ENCODE measurements at regions not wholly inside any gene's neighbourhood (a gene's known extent, or its start where the extent isn't known, plus 50 kb on each side); places are given as distances from the start of the nearest gene placed in this dataset.

DNA sequence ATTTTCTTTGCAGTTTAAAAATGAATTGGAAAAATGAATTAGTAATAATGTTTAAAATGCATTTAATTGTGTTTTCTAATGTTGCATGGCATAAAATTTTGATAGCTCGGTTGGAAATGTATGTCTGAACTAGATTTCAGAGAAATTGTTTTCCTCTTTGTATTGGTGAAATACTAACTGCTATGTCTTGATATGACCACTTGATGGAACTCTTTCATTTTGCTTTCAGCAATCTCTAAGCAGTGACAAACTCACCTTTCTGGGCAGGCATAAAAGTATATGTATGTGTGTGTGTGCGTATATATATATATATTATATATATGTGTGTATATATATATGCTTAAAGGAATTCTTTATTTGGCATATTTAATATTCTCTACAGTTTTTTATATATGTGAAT lies 239.3 kb upstream of the ZNF717 start:
- in situ Hi-C loops (cut with MboI; ENCODE audit: low sequenced_read_pairs, unreplicated experiment): no loop called here
- TF ChIP-seq, protein P1, sequence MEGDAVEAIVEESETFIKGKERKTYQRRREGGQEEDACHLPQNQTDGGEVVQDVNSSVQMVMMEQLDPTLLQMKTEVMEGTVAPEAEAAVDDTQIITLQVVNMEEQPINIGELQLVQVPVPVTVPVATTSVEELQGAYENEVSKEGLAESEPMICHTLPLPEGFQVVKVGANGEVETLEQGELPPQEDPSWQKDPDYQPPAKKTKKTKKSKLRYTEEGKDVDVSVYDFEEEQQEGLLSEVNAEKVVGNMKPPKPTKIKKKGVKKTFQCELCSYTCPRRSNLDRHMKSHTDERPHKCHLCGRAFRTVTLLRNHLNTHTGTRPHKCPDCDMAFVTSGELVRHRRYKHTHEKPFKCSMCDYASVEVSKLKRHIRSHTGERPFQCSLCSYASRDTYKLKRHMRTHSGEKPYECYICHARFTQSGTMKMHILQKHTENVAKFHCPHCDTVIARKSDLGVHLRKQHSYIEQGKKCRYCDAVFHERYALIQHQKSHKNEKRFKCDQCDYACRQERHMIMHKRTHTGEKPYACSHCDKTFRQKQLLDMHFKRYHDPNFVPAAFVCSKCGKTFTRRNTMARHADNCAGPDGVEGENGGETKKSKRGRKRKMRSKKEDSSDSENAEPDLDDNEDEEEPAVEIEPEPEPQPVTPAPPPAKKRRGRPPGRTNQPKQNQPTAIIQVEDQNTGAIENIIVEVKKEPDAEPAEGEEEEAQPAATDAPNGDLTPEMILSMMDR (IDR thresholded peaks at IDR 0.05; ENCODE audit: borderline replicate concordance, control extremely low read depth, extremely low read depth, insufficient read depth, missing control alignments): no peak
- no peak for DNase-seq (ENCODE audit: low spot score)

DNA sequence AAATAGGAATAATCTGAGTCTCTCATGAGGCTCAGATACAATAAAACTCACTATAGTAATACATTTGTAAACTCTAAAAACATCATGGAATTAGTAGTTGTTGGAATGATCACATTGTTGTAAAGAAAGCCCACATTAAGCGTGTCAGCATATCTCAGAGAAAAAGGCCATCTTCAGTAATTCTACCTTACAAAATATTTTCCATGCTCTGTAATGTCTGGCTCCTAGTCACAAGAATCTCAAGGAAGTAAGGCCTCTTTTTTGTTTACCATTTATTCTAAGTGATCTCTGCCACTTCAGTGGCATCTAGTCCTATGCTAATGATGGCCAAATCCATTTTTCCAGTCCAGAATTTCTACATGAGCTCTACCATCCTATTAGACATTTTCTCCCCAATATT lies 240.2 kb upstream of the ZNF717 start:
- TF ChIP-seq, protein P1 (IDR thresholded peaks at IDR 0.05; ENCODE audit: borderline replicate concordance, control extremely low read depth, extremely low read depth, insufficient read depth, missing control alignments): no peak
- in situ Hi-C loops (cut with MboI; ENCODE audit: low sequenced_read_pairs, unreplicated experiment): no loop called here
- DNase-seq (ENCODE audit: low spot score): no peak

DNA sequence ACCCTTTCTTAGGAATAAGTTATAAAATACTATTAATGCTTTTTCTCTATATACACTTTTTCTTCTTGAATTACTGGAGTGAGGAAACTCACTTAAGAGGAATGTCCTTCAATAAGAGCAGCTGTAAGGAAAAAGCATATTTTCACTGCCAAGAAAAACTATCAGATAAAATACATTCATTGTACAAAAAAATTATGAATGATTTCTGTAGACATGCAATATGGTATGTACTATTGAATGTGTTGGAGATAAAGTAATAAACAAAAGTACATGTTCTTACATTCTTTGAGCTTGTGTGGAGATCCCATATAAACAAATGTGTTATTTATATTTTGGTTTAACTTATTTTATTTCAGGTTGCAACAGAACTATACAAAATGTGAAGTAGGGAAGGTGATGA lies 241.0 kb upstream of the ZNF717 start:
- no peak for DNase-seq (ENCODE audit: low spot score)
- in situ Hi-C loops (cut with MboI; ENCODE audit: low sequenced_read_pairs, unreplicated experiment): no loop called here

DNA sequence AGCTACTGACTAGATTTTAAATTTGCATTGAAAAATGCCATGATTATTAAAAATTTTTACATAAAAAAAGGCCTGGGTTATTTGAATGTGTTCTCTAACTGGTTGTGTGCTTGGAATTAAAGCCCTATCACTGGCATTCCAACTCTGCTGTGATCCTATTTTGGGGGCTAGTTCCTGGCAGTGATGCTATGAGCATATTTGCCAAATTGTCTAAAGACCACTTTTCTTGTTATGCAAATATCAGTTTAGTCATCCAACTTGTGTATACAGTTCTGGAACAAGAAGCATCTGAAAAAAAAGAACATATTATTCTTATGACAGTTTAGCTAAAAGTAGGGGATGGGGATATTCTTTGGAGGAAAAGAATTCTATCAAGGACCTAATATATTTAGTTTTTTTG lies 243.4 kb upstream of the ZNF717 start:
- in situ Hi-C loops (cut with MboI; ENCODE audit: low sequenced_read_pairs, unreplicated experiment): no loop called here
- no peak for DNase-seq (ENCODE audit: low spot score)
- TF ChIP-seq, protein P1 (IDR thresholded peaks at IDR 0.05; ENCODE audit: borderline replicate concordance, control extremely low read depth, extremely low read depth, insufficient read depth, missing control alignments): no peak

More for the DNA sequence above, 241.0 kb upstream of the ZNF717 start:
- TF ChIP-seq, protein P1 (IDR thresholded peaks at IDR 0.05; ENCODE audit: borderline replicate concordance, control extremely low read depth, extremely low read depth, insufficient read depth, missing control alignments): no peak

DNA sequence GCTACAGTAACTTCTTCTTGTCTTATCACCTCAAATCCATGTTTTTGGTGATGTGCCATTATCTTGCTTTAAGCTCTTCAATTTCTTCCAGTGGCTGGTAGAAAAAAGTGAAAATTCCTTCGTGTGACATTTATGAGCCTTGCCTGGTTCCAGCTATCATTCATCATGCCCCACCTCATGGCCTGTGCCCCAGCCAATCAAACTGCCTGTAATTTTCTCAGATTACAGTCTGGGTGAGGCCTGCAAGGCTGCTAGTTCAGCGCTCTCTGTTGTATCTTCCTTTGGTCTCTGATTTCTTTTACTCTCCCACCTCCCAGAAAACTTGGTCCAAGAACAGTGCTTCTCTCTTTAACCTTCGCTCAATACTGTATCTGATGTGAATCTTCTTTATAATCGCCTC lies 249.3 kb upstream of the ZNF717 start:
- TF ChIP-seq, protein P1 (IDR thresholded peaks at IDR 0.05; ENCODE audit: borderline replicate concordance, control extremely low read depth, extremely low read depth, insufficient read depth, missing control alignments): no peak
- in situ Hi-C loops (cut with MboI; ENCODE audit: low sequenced_read_pairs, unreplicated experiment): no loop called here
- no peak for DNase-seq (ENCODE audit: low spot score)

DNA sequence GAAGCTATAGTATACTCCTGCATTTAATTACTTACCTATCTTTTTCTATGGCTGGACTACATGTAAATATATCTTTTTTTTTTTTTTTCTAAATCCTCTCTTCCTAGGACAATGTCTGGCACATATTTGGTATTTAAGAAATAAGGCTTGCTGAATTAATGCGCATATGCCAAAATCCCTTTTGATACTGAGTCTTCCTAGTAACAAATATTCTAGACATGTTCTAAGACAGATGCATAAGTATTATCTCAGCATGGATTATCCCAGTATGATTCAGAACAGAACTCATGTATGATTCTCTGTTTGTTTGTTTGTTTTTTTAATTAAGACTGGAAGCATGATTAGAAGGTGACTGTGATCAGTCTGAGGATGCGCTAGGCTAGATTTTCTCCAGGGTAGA lies 249.8 kb upstream of the ZNF717 start:
- in situ Hi-C loops (cut with MboI; ENCODE audit: low sequenced_read_pairs, unreplicated experiment): no loop called here
- TF ChIP-seq, protein P1 (IDR thresholded peaks at IDR 0.05; ENCODE audit: borderline replicate concordance, control extremely low read depth, extremely low read depth, insufficient read depth, missing control alignments): no peak
- DNase-seq (ENCODE audit: low spot score): no peak

DNA sequence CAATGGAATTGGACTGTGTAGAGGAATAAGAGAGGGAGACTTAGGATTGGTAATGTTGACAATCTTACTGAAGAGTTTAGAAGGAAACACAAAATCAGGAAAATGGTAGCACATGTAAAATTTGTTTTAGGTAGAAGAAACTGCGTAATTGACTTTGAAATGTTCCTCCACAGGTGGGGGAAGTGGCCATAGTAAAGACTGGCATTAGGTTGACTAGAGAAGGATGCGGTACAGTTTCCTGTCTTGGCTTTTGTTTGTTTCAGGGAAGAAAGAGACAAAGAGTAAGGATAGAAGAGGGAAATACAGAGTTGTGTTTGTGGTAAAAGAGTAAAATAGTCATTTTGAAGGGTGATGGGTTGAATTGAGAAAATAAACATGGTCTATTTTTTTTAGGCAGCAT lies 253.6 kb upstream of the ZNF717 start:
- in situ Hi-C loops (cut with MboI; ENCODE audit: low sequenced_read_pairs, unreplicated experiment): no loop called here
- TF ChIP-seq, protein P1 (IDR thresholded peaks at IDR 0.05; ENCODE audit: borderline replicate concordance, control extremely low read depth, extremely low read depth, insufficient read depth, missing control alignments): no peak
- no peak for DNase-seq (ENCODE audit: low spot score)

Measured in GM13976 (cell line).